GM23338 (cell line): ENCODE measurements at regions not wholly inside any gene's neighbourhood (a gene's known extent, or its start where the extent isn't known, plus 50 kb on each side); places are given as distances from the start of the nearest gene placed in this dataset.

Experiments
- ATAC-seq: fragments of 200-7000 bp; cut with Tn5 transposase; 3 replicates; pipeline ENCODE4 v1.9.1; 2020
- DNase-seq: peaks from one replicate; pipeline ENCODE4 v3.0.0-alpha.2; 2015; ENCODE audit warnings: low spot score
- H2AFZ ChIP-seq: fragments of 200-600 bp; sonication (generic); 2 replicates; pipeline ENCODE4 v1.8.0; 2016; ENCODE audit warnings: antibody characterized with exemption, mild to moderate bottlenecking, moderate library complexity
- H3F3A ChIP-seq: fragments of 200-600 bp; sonication (generic); replicated peaks from 2 replicates; pipeline ENCODE4 v1.8.0; 2017; ENCODE audit warnings: antibody characterized with exemption, mixed run types, low read depth
- H3K27ac ChIP-seq: fragments of 200-600 bp; sonication (generic); 2 replicates; pipeline ENCODE4 v1.6.1; 2016; ENCODE audit warnings: low read depth
- H3K27me3 ChIP-seq: fragments of 200-600 bp; sonication (generic); 2 replicates; pipeline ENCODE4 v1.8.0; 2016; ENCODE audit warnings: mild to moderate bottlenecking, mixed run types, moderate library complexity; ENCODE audit not compliant: insufficient read depth
- H3K36me3 ChIP-seq: fragments of 200-600 bp; sonication (generic); 2 replicates; pipeline ENCODE4 v1.8.0; 2016; ENCODE audit warnings: mild to moderate bottlenecking; ENCODE audit not compliant: insufficient read depth
- H3K4me1 ChIP-seq: fragments of 200-600 bp; sonication (generic); 2 replicates; pipeline ENCODE4 v1.8.0; 2016; ENCODE audit warnings: mild to moderate bottlenecking, moderate library complexity; ENCODE audit not compliant: insufficient read depth
- H3K4me2 ChIP-seq: fragments of 200-600 bp; sonication (generic); 2 replicates; pipeline ENCODE4 v1.7.1; 2017; ENCODE audit warnings: mixed run types
- H3K4me3 ChIP-seq: fragments of 200-600 bp; sonication (generic); 2 replicates; pipeline ENCODE4 v1.6.1; 2016; ENCODE audit warnings: mixed run types
- H3K79me2 ChIP-seq: fragments of 200-600 bp; sonication (generic); replicated peaks from 2 replicates; pipeline ENCODE4 v1.8.0; 2017; ENCODE audit warnings: mild to moderate bottlenecking; ENCODE audit not compliant: insufficient read depth
- H3K9me2 ChIP-seq: fragments of 200-600 bp; sonication (generic); 2 replicates; pipeline ENCODE4 v1.8.0; 2017; ENCODE audit not compliant: insufficient read depth
- H4K20me1 ChIP-seq: fragments of 200-600 bp; sonication (generic); replicated peaks from 2 replicates; pipeline ENCODE4 v1.8.0; 2017; ENCODE audit warnings: mild to moderate bottlenecking; ENCODE audit not compliant: insufficient read depth
- H3K27ac Mint-ChIP-seq: 2 replicates; pipeline ENCODE4 v1.8.0; 2020; ENCODE audit warnings: inconsistent platforms, mild to moderate bottlenecking, moderate library complexity, mixed read lengths
- H3K27me3 Mint-ChIP-seq: 3 replicates; pipeline ENCODE4 v1.8.0; 2022; ENCODE audit warnings: low read depth, mild to moderate bottlenecking, moderate library complexity, mixed read lengths, inconsistent platforms; ENCODE audit not compliant: insufficient read depth, poor library complexity
- H3K36me3 Mint-ChIP-seq: 3 replicates; pipeline ENCODE4 v1.8.0; 2021; ENCODE audit warnings: low read depth, mild to moderate bottlenecking, inconsistent platforms, moderate library complexity, mixed read lengths
- H3K4me1 Mint-ChIP-seq: 3 replicates; pipeline ENCODE4 v1.8.0; 2020; ENCODE audit warnings: mild to moderate bottlenecking, inconsistent platforms, mixed read lengths
- H3K4me3 Mint-ChIP-seq: 3 replicates; pipeline ENCODE4 v1.8.0; 2021; ENCODE audit warnings: moderate library complexity, mild to moderate bottlenecking, inconsistent platforms, mixed read lengths
- H3K9me3 Mint-ChIP-seq: 3 replicates; pipeline ENCODE4 v1.8.0; 2020; ENCODE audit warnings: moderate library complexity, mild to moderate bottlenecking, inconsistent platforms, mixed read lengths
- CREB1 ChIP-seq: fragments of 250-450 bp; sonication (Bioruptor Pico); IDR thresholded peaks from 2 replicates; pipeline ENCODE4 v1.5.0; 2020; ENCODE audit warnings: low read depth, mild to moderate bottlenecking, moderate library complexity
- ETS1 ChIP-seq: IDR thresholded peaks from 2 replicates; pipeline ENCODE4 v1.6.1; 2016; ENCODE audit warnings: antibody characterized with exemption
- EZH2 ChIP-seq: fragments of 200-600 bp; sonication (generic); IDR thresholded peaks from one replicate; pipeline ENCODE4 v1.8.0; 2017; ENCODE audit warnings: antibody characterized with exemption, mild to moderate bottlenecking, low read depth; ENCODE audit not compliant: unreplicated experiment
- EZH2phosphoT487 ChIP-seq: fragments of 200-600 bp; sonication (generic); IDR thresholded peaks from one replicate; pipeline ENCODE4 v1.8.1; 2018; ENCODE audit warnings: antibody characterized with exemption; ENCODE audit not compliant: unreplicated experiment
- JUNB ChIP-seq: IDR thresholded peaks from one replicate; pipeline ENCODE4 v1.6.1; 2016; ENCODE audit warnings: antibody characterized with exemption; ENCODE audit not compliant: unreplicated experiment
- NANOG ChIP-seq: IDR thresholded peaks from 2 replicates; pipeline ENCODE4 v1.6.1; 2016; ENCODE audit warnings: antibody characterized with exemption, borderline replicate concordance
- POLR2AphosphoS5 ChIP-seq: IDR thresholded peaks from 2 replicates; pipeline ENCODE4 v1.6.1; 2016; ENCODE audit warnings: antibody characterized with exemption, low read depth
- STAT1 ChIP-seq: IDR thresholded peaks from one replicate; pipeline ENCODE4 v1.6.1; 2016; ENCODE audit warnings: antibody characterized with exemption; ENCODE audit not compliant: unreplicated experiment
- ZNF114 ChIP-seq: fragments of 250-450 bp; sonication (Bioruptor Pico); IDR thresholded peaks from 2 replicates; pipeline ENCODE4 v1.5.0; 2020; ENCODE audit warnings: mild to moderate bottlenecking, moderate library complexity
- ZNF331 ChIP-seq: fragments of 250-450 bp; sonication (Bioruptor Pico); IDR thresholded peaks from 2 replicates; pipeline ENCODE4 v1.5.0; 2020; ENCODE audit warnings: low read depth, mild to moderate bottlenecking, moderate library complexity
- ZNF462 ChIP-seq: fragments of 250-450 bp; sonication (Bioruptor Pico); IDR thresholded peaks from 2 replicates; pipeline ENCODE4 v1.5.0; 2020; ENCODE audit warnings: mild to moderate bottlenecking, moderate library complexity
- TF ChIP-seq, protein P1 (sequence below): IDR thresholded peaks from one replicate; pipeline ENCODE4 v1.6.1; 2018; ENCODE audit warnings: antibody characterized with exemption; ENCODE audit not compliant: unreplicated experiment
- TF ChIP-seq, protein P2 (sequence below), 2 experiments: fragments of 200-600 bp in 1 of 2; sonication (generic) in 1 of 2; conservative IDR thresholded peaks; 2 replicates each; pipeline versions ENCODE4 v1.5.1 to v1.6.1; 2016 to 2017; ENCODE audit warnings: antibody characterized with exemption in 2 of 2, low read depth in 2 of 2, mild to moderate bottlenecking in 2 of 2, moderate library complexity in 1 of 2

GRCh38 chr5:66302344-66302743 lies 158.2 kb downstream of the SREK1 start:
- ATAC-seq (no peak), DNase-seq (no peak)
- no peaks in the 10 kb centered on the region for H3K4me1 Mint-ChIP-seq
- no peak overlapping the region for H3K27ac Mint-ChIP-seq
- H3K27me3 ChIP-seq: no peaks in the 10 kb centered on the region
- H3K4me2 ChIP-seq: no peak overlapping the region
- H3K4me1 ChIP-seq: no peaks in the 10 kb centered on the region
- H3K9me3 Mint-ChIP-seq: no peaks in the 10 kb centered on the region
- no peaks in the 10 kb centered on the region; the same call in 1 of the 2 replicates for H3K9me2 ChIP-seq
- no peaks in the 10 kb centered on the region for H3K36me3 ChIP-seq
- TF ChIP-seq ETS1 (no peak), POLR2AphosphoS5 (no peak), ZNF462 (no peak), JUNB (no peak), NANOG (no peak), STAT1 (no peak), ZNF114 (CRISPR knock-in tag) (no peak), CREB1 (CRISPR knock-in tag) (no peak), ZNF331 (CRISPR knock-in tag) (no peak), EZH2phosphoT487 (no peak), EZH2 (no peak)
- TF ChIP-seq, protein P1, sequence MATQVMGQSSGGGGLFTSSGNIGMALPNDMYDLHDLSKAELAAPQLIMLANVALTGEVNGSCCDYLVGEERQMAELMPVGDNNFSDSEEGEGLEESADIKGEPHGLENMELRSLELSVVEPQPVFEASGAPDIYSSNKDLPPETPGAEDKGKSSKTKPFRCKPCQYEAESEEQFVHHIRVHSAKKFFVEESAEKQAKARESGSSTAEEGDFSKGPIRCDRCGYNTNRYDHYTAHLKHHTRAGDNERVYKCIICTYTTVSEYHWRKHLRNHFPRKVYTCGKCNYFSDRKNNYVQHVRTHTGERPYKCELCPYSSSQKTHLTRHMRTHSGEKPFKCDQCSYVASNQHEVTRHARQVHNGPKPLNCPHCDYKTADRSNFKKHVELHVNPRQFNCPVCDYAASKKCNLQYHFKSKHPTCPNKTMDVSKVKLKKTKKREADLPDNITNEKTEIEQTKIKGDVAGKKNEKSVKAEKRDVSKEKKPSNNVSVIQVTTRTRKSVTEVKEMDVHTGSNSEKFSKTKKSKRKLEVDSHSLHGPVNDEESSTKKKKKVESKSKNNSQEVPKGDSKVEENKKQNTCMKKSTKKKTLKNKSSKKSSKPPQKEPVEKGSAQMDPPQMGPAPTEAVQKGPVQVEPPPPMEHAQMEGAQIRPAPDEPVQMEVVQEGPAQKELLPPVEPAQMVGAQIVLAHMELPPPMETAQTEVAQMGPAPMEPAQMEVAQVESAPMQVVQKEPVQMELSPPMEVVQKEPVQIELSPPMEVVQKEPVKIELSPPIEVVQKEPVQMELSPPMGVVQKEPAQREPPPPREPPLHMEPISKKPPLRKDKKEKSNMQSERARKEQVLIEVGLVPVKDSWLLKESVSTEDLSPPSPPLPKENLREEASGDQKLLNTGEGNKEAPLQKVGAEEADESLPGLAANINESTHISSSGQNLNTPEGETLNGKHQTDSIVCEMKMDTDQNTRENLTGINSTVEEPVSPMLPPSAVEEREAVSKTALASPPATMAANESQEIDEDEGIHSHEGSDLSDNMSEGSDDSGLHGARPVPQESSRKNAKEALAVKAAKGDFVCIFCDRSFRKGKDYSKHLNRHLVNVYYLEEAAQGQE: no peak
- TF ChIP-seq, protein P2, sequence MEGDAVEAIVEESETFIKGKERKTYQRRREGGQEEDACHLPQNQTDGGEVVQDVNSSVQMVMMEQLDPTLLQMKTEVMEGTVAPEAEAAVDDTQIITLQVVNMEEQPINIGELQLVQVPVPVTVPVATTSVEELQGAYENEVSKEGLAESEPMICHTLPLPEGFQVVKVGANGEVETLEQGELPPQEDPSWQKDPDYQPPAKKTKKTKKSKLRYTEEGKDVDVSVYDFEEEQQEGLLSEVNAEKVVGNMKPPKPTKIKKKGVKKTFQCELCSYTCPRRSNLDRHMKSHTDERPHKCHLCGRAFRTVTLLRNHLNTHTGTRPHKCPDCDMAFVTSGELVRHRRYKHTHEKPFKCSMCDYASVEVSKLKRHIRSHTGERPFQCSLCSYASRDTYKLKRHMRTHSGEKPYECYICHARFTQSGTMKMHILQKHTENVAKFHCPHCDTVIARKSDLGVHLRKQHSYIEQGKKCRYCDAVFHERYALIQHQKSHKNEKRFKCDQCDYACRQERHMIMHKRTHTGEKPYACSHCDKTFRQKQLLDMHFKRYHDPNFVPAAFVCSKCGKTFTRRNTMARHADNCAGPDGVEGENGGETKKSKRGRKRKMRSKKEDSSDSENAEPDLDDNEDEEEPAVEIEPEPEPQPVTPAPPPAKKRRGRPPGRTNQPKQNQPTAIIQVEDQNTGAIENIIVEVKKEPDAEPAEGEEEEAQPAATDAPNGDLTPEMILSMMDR (conservative IDR thresholded peaks at IDR 0.05; ENCODE audit: low read depth in 2 of 2): no peak
- no peak overlapping the region for H3K4me3 Mint-ChIP-seq
- no peak overlapping the region for H2AFZ ChIP-seq
- no peaks in the 10 kb centered on the region for H3K27me3 Mint-ChIP-seq
- no peaks in the 10 kb centered on the region for H3F3A ChIP-seq
- H3K79me2 ChIP-seq: no peaks in the 10 kb centered on the region
- no peaks in the 10 kb centered on the region for H4K20me1 ChIP-seq
- H3K27ac ChIP-seq: no peak overlapping the region
- no peaks in the 10 kb centered on the region for H3K36me3 Mint-ChIP-seq
- no peak overlapping the region for H3K4me3 ChIP-seq
